Fibroblast of lung (primary cell): ENCODE measurements at regions not wholly inside any gene's neighbourhood (a gene's known extent, or its start where the extent isn't known, plus 50 kb on each side); places are given as distances from the start of the nearest gene placed in this dataset.

Experiments used
- DNase-seq, 2 donors: peaks; one replicate each; pipeline versions ENCODE4 v3.0.0 to v3.0.0-alpha.2; 2010; ENCODE audit warnings: low read depth in 2 of 2
- H2AFZ ChIP-seq: 2 replicates; pipeline ENCODE4 v1.5.1; 2012; ENCODE audit warnings: low read length, control low read depth, inconsistent platforms
- H3K27ac ChIP-seq: 2 replicates; pipeline ENCODE4 v1.5.1; 2011; ENCODE audit warnings: low read length, control low read depth; ENCODE audit not compliant: insufficient read depth
- H3K27me3 ChIP-seq: 2 replicates; pipeline ENCODE4 v1.5.1; 2011; ENCODE audit warnings: mild to moderate bottlenecking, low read length; ENCODE audit not compliant: control insufficient read depth, insufficient read depth
- H3K36me3 ChIP-seq: 2 replicates; pipeline ENCODE4 v1.5.1; 2011; ENCODE audit warnings: low read length; ENCODE audit not compliant: control insufficient read depth, insufficient read depth
- H3K4me1 ChIP-seq: 2 replicates; pipeline ENCODE4 v1.5.1; 2011; ENCODE audit warnings: low read length; ENCODE audit not compliant: control insufficient read depth, insufficient read depth; ENCODE audit errors: extremely low read depth
- H3K4me2 ChIP-seq: 2 replicates; pipeline ENCODE4 v1.5.1; 2011; ENCODE audit warnings: low read length, control low read depth; ENCODE audit not compliant: insufficient read depth; ENCODE audit errors: extremely low read depth
- H3K4me3 ChIP-seq, 4 experiments: fragments of 200-600 bp in 1 of 4; sonication (generic) in 1 of 4; replicated peaks in 1 of 4; 2 replicates each; pipeline ENCODE4 v1.5.1; 2011 to 2016; ENCODE audit warnings: low read length in 4 of 4, low read depth in 3 of 4, mild to moderate bottlenecking in 3 of 4, control low read depth in 2 of 4, inconsistent platforms in 1 of 4, mixed read lengths in 1 of 4; ENCODE audit not compliant: insufficient read depth in 1 of 4; ENCODE audit errors: control extremely low read depth in 1 of 4
- H3K79me2 ChIP-seq: 2 replicates; pipeline ENCODE4 v1.5.1; 2012; ENCODE audit warnings: mild to moderate bottlenecking, low read length, inconsistent platforms; ENCODE audit not compliant: control insufficient read depth, insufficient read depth
- H3K9ac ChIP-seq: 2 replicates; pipeline ENCODE4 v1.5.1; 2011; ENCODE audit warnings: mild to moderate bottlenecking, low read length, control low read depth; ENCODE audit not compliant: insufficient read depth
- H3K9me3 ChIP-seq: 2 replicates; pipeline ENCODE4 v1.5.1; 2012; ENCODE audit warnings: low read depth, low read length; ENCODE audit not compliant: control insufficient read depth, insufficient read depth
- H4K20me1 ChIP-seq: 2 replicates; pipeline ENCODE4 v1.5.1; 2011; ENCODE audit warnings: low read length; ENCODE audit not compliant: control insufficient read depth, insufficient read depth; ENCODE audit errors: extremely low read depth
- EZH2 ChIP-seq: IDR thresholded peaks from 2 replicates; pipeline ENCODE4 v1.5.1; 2012; ENCODE audit warnings: low read length, control low read depth, mild to moderate bottlenecking; ENCODE audit errors: missing control alignments
- TF ChIP-seq, protein P1 (sequence below), 2 donors: IDR thresholded peaks in 1 of 2; conservative IDR thresholded peaks in 1 of 2; 1 replicate in 1 of 2; 2 replicates in 1 of 2; pipeline ENCODE4 v1.5.1; 2011 to 2012; ENCODE audit warnings: low read length in 2 of 2, control low read depth in 1 of 2, inconsistent platforms in 1 of 2, low read depth in 1 of 2, mild to moderate bottlenecking in 1 of 2

DNA sequence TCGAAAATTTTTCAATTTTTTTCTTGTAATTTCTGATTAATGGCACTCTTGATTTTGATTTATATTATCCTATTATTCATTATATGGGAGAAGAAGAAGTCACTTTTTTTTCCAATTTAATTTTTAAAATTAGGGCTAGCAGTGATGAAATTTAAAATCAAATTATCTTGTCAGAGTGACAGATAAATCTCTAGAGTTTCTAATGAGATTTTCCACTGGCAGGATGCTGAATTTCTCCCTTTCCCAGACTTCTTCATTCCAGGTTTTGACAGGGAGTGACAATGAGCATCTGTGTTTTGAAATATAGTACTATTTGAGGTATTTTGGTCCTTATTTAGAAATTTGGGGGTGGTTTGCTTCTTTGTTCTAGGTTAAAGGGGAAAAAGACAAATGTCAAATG is 2274.1 kb downstream of the MAT2B start:
- H2AFZ ChIP-seq = no peak overlapping the region
- H4K20me1 ChIP-seq = no peaks in the 10 kb centered on the region
- no peaks in the 10 kb centered on the region for H3K9me3 ChIP-seq
- no peak for DNase-seq
- H3K27ac ChIP-seq = no peak overlapping the region
- no peaks in the 10 kb centered on the region for H3K4me1 ChIP-seq
- no peaks in the 10 kb centered on the region for H3K79me2 ChIP-seq
- no peak for TF ChIP-seq EZH2
- TF ChIP-seq, protein P1, sequence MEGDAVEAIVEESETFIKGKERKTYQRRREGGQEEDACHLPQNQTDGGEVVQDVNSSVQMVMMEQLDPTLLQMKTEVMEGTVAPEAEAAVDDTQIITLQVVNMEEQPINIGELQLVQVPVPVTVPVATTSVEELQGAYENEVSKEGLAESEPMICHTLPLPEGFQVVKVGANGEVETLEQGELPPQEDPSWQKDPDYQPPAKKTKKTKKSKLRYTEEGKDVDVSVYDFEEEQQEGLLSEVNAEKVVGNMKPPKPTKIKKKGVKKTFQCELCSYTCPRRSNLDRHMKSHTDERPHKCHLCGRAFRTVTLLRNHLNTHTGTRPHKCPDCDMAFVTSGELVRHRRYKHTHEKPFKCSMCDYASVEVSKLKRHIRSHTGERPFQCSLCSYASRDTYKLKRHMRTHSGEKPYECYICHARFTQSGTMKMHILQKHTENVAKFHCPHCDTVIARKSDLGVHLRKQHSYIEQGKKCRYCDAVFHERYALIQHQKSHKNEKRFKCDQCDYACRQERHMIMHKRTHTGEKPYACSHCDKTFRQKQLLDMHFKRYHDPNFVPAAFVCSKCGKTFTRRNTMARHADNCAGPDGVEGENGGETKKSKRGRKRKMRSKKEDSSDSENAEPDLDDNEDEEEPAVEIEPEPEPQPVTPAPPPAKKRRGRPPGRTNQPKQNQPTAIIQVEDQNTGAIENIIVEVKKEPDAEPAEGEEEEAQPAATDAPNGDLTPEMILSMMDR (conservative IDR thresholded peaks at IDR 0.05 in 1 of 2, IDR thresholded peaks at IDR 0.05 in 1 of 2; ENCODE audit: low read depth in 1 of 2, low read length in 2 of 2) = no peak
- no peak overlapping the region for H3K9ac ChIP-seq
- H3K27me3 ChIP-seq = no peaks in the 10 kb centered on the region
- no peak overlapping the region for H3K4me3 ChIP-seq
- no peak overlapping the region for H3K4me2 ChIP-seq
- H3K36me3 ChIP-seq = no peaks in the 10 kb centered on the region

DNA sequence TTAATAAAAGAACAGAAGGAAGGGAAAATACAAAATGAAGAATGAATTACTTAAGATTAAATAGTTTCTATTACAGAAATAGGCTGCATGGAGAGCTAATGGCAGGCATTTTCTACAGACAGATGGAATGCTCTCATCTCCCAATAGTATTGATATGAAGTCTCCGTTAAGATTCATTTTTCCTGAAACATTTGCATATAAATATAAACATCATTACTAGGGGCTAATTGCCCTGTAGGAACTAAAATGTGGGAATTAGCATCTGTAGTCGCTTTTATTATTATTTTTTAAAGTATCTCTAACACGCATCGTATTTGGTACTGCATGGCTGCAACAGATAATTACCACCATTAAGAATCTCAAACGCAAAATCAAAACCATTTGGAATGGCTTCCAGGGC is 2275.5 kb downstream of the MAT2B start:
- Histone ChIP-seq H3K36me3 (no peaks in the 10 kb centered on the region), H3K9me3 (no peaks in the 10 kb centered on the region), H3K4me2 (no peak overlapping the region), H3K79me2 (no peaks in the 10 kb centered on the region), H3K27me3 (no peaks in the 10 kb centered on the region), H3K27ac (no peak overlapping the region), H3K4me3 (no peak overlapping the region), H3K9ac (no peak overlapping the region), H2AFZ (no peak overlapping the region), H3K4me1 (no peaks in the 10 kb centered on the region), H4K20me1 (no peaks in the 10 kb centered on the region)
- TF ChIP-seq, protein P1 (conservative IDR thresholded peaks at IDR 0.05 in 1 of 2, IDR thresholded peaks at IDR 0.05 in 1 of 2; ENCODE audit: low read depth in 1 of 2, low read length in 2 of 2) = no peak
- no peak for TF ChIP-seq EZH2
- DNase-seq = no peak

DNA sequence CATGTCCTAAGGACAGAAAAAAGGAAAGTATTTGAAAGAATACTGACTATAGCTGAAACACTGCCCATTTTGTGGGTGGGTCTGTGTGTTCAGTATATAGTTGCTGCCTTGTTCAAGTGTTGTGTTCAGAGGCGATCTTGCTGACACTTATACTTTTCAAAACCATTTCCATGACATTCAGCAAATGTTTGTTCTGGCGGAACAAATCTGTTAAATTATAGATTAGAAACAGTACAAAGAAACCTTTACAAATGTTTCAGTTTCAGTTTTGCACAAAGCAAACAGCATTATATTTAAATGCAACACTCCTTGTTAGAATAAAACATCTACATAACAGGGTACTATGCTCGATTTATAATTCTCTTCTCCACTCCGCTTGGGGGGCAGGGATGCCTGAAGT is 2276.3 kb downstream of the MAT2B start:
- no peak for DNase-seq
- Histone ChIP-seq H2AFZ (no peak overlapping the region), H3K4me3 (no peak overlapping the region), H3K27me3 (no peaks in the 10 kb centered on the region), H3K79me2 (no peaks in the 10 kb centered on the region), H3K36me3 (no peaks in the 10 kb centered on the region), H3K27ac (no peak overlapping the region), H4K20me1 (no peaks in the 10 kb centered on the region), H3K9ac (no peak overlapping the region), H3K4me2 (no peak overlapping the region), H3K4me1 (no peaks in the 10 kb centered on the region), H3K9me3 (no peaks in the 10 kb centered on the region)
- TF ChIP-seq EZH2 = no peak
- TF ChIP-seq, protein P1 (conservative IDR thresholded peaks at IDR 0.05 in 1 of 2, IDR thresholded peaks at IDR 0.05 in 1 of 2; ENCODE audit: low read depth in 1 of 2, low read length in 2 of 2) = no peak
